ENCODE measurements at regions not wholly inside any gene's neighbourhood (a gene's known extent, or its start where the extent isn't known, plus 50 kb on each side); places are given as distances from the start of the nearest gene placed in this dataset.
"Not testable (repeated sequence)": the region's sequence is repeated elsewhere in the genome, so short reads cannot be mapped to it uniquely, and the experiment has no call there.

DNA sequence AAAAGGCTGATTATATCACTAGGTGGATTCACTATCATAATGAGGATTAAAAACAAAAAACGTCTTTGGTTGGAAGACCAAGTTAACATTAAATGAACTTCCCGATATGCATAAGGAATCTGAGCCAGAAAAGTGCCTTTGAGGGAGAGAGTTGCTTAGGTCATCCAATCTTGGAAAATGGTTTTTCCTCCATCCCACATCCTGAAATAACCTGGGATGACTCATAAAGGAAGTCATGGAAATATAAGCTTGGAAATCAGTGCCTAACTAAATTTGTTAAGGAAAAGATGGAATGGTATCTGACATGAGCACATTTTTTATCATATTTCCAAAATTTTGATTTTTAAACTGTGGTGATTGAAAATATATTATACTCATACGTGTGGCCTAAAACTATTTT is 66.0 kb downstream of the KBTBD8 start:
- DNase-seq, result no peak

DNA sequence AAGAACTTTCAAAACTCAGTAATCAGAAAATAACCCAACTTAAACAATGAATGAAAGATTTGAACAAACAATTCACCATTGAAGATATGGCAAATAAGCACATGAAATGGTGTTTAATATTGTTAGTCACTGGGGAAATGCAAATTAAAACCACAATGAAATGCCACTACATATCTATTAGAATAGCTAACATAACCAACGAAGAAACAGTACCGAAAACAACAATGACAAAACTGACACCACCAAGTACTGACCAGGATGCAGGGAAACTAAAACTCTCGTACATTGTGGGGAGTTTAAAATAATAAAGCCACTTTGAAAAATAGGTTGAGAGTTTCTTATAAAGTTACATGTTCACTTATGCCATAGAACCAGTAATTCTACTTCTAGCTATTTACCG is 69.1 kb downstream of the KBTBD8 start:
- no peak for DNase-seq

DNA sequence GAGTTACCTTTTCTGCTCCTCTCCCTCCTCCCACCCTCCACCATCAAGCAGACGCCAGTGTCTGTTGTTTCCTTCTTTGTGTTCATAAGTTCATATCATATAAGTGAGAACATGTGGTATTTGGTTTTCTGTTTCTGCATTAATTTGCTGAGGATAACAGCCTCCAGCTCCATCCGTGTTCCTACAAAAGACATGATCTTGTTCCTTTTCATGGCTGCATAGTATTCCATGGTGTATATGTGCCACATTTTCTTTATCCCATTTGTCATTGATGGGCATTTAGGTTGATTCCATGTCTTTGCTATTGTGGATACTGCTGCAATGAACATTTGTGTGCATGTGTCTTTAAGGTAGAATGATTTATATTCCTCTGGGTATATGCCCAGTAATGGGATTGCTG is 74.5 kb downstream of the KBTBD8 start:
- not testable (repeated sequence) for DNase-seq

- DNase-seq, result no peak
Observed at GRCh38 chr3:67073812-67074211, 75.7 kb downstream of the KBTBD8 start.

DNA sequence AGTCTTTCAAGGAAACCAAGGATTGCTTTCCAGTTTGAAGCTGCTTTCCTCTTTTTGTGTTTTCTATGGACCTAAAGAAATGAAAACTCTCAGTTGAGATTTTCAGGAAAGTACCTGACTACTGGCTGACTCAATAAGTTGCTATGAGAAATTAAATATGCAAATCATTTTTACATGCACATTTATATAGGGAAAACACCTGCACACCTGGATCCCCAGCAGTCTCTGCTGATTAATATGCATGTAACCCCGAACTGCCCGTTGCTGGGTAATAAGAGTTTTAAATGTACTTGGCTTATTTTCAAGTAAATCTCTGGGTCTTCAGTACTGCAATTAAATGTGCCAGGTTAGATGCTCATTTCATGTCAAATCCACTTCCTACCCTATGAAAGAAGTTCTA is 77.2 kb downstream of the KBTBD8 start:
- DNase-seq, result no peak

DNA sequence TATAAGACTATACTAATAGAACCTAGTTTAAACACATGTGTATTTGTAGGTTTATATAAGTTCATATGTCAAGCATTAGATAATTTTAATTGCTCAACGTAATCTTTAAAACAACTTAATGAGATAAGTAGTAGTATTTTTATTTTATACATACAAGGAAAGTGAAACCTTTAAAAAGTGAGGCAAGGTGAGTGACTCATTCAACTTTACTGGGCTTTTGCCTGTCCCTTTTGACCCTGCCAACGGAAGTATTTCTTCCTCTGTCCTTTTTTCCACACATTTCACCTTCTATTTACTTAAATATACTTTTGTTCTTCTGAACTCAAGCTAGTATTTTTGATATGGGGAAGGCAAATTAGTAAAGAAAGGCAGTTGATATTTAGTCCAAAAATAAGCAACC is 78.5 kb downstream of the KBTBD8 start:
- no peak for DNase-seq

DNA sequence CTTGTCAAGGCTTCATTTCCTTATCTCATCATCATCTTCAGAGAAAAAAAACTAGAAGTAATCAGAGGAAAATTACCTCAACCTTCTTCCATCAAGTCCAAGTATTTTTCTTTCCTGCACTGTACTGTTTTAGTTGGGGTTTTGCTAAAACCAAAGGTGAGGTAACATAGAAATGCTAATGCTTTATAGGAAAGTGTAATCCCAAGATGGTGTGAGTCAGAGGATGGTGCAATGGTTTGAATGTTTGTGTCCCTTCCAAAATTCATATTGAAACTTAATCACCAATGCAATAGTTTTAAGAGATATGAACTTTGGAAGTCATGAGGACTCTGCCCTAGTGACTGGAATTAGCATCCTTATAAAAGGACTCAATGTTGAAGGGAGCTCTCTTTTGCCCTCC is 79.5 kb downstream of the KBTBD8 start:
- DNase-seq, result no peak

- DNase-seq, result no peak
Observed at GRCh38 chr3:67082533-67083024, 84.5 kb downstream of the KBTBD8 start.

GRCh38 chr3:67083277-67083676 is 85.2 kb downstream of the KBTBD8 start:
- no peak for DNase-seq

DNA sequence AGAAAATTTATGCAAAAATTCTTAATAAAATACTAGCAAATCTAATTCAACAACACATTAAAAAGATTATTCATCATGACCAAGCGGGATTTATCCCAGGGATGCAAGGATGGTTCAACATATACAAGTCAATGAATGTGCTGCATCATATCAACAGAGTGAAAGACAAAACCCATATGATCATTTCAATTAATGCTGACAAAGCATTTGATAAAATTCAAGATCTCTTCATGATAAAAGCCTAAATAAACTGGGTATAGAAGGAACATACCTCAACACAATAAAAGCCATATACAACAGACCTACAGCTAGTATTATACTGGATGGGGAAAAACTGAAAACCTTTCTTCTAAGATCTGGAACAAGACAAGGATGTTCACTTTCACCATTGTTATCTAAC is 89.7 kb downstream of the KBTBD8 start:
- no peak for DNase-seq

DNA sequence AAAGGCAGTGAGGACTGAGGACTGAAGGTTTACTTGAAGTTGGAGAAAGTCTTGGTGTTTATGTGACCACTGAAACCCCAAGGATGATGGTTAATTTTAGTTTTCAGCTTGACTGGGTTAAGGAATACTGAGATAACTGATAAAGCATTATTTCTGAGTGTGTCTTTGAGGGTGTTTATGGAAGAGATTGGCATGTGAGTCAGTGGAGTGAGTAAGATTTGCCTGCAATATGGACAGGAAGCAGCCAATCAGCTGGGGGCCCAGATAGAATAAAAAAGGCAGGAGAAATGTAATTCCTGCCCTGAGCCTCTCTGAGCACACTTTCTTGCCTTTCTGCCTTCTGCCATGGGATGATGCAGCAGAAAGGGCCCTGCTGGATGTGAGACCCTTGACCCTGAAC is 92.4 kb downstream of the KBTBD8 start:
- no peak for DNase-seq

DNA sequence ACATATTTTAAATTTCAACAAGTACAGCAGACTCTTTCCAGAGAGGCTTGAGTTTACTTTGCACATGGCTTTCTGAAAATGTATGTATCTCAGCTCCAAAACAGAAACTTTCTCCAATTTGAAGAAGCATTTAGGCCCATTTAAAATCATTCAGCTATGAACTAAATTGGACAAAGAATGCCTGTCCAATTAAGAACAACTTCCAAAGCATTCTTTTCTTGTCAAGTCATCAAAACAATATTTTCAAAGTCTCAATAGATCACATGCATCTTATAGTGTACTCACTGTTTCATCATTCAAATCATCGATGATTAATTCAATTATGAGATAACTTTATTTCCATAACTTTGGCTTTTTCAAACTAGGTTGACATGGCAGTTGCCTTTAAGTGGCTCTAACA is 95.2 kb downstream of the KBTBD8 start:
- DNase-seq, result no peak

DNA sequence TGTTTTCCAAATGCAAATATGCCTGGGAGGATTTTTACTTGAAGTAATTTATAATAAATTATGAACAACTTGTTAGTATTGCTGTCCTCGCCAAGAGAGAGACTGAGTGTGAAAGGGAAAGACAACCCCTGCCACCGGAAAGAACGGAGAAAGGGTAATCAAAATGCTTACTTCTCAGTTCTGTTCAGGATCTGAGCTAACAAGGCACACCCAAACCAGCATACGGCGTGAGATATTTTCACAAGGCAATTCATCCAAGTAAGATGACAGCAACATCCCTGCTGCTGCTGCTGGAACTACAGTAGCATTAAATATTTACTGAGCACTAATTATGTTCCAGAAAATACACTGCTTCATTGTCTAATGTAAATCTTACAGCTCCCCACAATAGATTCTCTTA is 96.1 kb downstream of the KBTBD8 start:
- DNase-seq, result no peak

DNA sequence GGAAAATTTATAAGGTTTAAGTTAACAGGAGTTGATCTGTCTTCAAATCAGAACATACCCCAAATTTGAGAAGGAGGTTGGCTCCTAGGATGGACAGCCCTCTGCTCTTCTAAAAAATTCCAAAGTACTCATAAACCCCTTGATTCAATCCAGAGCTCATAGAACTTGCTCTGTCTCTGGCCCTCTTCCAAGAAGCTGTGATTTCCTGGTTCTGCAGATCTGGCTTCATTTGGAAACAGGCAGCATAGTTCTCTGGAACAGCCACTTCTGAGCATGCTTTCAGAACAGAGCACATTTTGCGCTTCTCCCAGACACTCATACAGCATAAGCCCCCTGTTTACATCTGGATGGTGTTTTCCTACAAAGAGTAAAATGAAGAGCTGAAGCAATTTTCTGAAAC is 96.7 kb downstream of the KBTBD8 start:
- peak in 1 of 2 donors; percentile 42 for DNase-seq

- DNase-seq, result no peak
Observed at GRCh38 chr3:67104388-67104787, 106.3 kb downstream of the KBTBD8 start.

GRCh38 chr3:67106874-67107273 is 108.8 kb downstream of the KBTBD8 start:
- DNase-seq, result no peak

DNA sequence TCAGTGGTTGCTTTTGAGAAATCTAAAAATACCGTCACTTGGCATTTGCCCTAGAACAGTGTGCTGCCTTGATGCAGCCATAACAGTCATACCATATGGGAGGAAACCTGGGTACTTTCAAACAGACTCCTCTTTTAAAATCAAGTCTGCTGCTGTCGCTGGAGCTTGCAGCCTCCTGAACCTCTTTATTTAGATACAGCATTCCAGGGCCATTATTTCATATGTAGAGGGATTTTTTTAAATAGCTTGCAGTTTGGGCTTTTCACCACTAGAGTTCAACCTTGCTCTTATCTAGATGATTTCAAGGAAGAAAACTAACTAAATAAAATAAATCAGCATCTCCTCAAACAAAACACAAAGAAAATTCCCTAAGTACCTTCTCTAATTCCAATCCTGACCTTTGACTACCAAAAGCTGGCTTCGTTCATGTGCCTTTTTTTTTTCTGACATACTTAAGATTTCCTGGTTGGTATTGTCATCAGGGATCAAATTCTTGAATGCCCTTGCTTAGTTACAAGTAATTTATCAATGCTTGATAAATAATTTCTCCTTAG is 111.6 kb downstream of the KBTBD8 start:
- DNase-seq, result peak in 1 of 2 donors; percentile 39

- peak; percentile 65 to 87 for DNase-seq
Observed at GRCh38 chr3:67113802-67114407, 115.8 kb downstream of the KBTBD8 start.

- DNase-seq, result no peak
Observed at GRCh38 chr3:67118122-67118521, 120.0 kb downstream of the KBTBD8 start.

DNA sequence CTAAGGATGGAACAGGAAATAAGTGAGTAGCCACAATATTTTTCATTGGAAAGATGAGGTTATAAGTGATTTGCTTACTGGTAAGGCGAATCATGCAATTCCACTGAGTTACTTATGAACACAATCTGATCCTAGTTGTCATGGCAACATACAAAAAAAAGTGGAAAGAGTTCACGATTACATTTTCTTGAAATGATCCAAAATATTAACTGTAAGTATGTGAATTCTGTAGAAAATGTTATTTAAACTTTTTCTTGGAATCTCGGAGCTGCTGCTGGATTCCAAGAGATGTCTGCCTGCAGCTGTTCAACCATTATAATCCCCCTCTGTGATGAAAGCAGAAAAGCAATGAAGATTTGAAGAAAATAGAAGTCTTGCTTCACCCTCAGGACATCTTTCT is 120.5 kb downstream of the KBTBD8 start:
- DNase-seq, result peak; percentile 50 to 63

DNA sequence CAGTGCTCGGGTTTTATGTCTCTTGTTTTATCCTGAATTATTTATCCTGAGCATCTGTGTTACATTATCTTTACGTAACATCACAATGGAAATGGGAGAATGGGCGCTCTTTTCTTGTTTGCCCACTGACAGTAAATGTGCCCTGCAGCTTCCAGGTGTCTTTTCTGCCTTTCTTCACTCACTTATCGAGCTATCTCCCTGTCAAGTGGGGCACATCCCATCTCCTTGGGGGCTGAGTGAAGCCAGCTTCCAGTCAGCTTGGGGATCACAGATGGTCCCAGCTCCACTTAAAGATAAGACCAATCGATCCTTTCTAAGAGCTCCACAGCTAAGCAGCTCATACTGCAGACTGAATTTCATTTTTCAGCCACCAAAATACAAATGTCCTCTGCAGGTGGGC is 125.8 kb downstream of the KBTBD8 start:
- no peak for DNase-seq

DNA sequence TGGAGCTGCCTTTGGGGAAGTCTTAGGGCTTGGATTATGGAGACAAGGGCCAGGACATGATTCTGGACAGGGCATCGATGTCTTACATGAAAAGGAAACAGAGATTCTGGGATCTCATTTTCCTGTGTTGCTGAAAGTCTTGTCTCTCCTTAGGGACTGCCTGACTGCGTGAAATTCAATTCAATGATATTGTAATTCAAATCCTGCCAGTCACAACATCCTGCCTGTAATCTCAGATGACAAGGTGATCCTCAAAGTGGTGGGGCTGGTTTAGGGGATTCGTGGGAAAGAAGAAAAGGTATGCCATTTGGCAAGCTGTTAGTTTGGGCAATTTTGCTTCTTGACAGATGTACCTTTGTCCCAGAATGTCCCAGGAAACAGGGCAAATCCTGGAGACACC is 129.1 kb downstream of the KBTBD8 start:
- no peak for DNase-seq

DNA sequence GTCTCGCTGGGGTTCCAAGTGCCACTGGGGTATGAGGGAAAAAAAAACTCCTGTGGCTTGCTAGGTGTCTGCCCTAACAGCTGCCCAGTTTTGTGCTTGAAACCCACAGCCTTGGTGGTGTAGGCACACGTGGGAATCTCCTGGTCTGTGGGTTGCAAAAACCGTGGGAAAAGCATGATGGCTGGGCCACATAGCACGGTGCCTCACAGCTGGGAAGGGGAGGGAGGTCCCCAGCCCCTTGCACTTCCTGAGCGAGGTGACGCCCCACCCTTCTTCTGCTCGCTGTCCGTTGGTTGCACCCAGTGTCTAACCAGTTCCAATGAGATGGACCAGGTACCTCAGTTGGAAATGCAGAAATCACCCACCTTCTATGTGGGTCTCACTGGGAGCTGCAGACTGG is 144.3 kb downstream of the KBTBD8 start:
- DNase-seq, result no peak

DNA sequence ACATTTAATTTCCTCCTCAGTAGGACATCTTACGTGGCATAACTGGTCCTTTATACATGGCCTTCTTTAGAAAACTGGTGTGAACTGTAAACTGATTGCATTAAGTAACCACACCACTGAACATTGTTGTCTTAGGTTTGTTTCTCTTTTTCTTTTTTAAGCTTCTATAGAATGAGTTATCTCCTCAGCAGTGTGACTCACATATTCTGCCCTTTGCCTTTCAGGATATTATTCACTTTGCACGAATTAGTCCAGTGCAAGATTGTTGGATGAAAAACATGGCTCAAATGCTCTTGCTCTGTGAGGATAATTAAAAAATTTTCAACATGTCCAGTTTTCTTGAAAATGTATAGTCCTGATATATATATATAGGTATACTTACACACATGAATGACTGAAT is 147.6 kb downstream of the KBTBD8 start:
- no peak for DNase-seq
